Kidney epithelial cell (primary cell): ENCODE measurements at regions not wholly inside any gene's neighbourhood (a gene's known extent, or its start where the extent isn't known, plus 50 kb on each side); places are given as distances from the start of the nearest gene placed in this dataset.

Source experiments
- DNase-seq: peaks from one replicate; pipeline ENCODE4 v3.0.0-alpha.2; 2010; ENCODE audit warnings: low read depth
- H3K27me3 ChIP-seq: 2 replicates; pipeline ENCODE4 v1.6.0; 2011; ENCODE audit warnings: low read length; ENCODE audit not compliant: control insufficient read depth, insufficient read depth
- H3K36me3 ChIP-seq: 2 replicates; pipeline ENCODE4 v1.5.1; 2011; ENCODE audit warnings: low read length; ENCODE audit not compliant: control insufficient read depth, insufficient read depth
- H3K4me3 ChIP-seq: 2 replicates; pipeline ENCODE4 v1.5.1; 2011; ENCODE audit warnings: low read depth, mild to moderate bottlenecking, control low read depth, low read length
- TF ChIP-seq, protein P1 (sequence below): IDR thresholded peaks from 2 replicates; pipeline ENCODE4 v1.5.1; 2011; ENCODE audit warnings: mild to moderate bottlenecking, moderate library complexity, low read length, control low read depth, inconsistent platforms; ENCODE audit not compliant: insufficient read depth, poor library complexity, severe bottlenecking

DNA sequence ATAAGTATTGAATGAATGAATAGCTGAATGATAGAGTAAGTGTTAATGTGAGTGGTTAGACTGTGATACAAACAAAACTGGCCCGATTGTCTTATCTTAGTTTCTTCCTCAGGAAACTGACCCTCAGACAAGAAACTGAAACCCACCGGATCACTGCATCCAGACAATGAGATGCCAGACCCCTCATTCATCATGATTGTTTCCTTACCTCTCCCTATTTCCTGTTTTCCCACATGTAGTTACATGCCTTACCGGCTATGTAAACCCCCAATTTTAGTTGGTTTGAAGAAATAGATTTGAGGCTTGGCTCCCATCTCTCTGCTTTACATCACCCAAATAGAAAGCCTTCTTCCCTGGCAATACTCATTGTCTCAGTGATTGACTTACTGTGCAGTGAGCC lies 218.9 kb upstream of the PPP1R2C start:
- no peak overlapping the region for H3K4me3 ChIP-seq
- no peaks in the 10 kb centered on the region for H3K27me3 ChIP-seq
- TF ChIP-seq, protein P1, sequence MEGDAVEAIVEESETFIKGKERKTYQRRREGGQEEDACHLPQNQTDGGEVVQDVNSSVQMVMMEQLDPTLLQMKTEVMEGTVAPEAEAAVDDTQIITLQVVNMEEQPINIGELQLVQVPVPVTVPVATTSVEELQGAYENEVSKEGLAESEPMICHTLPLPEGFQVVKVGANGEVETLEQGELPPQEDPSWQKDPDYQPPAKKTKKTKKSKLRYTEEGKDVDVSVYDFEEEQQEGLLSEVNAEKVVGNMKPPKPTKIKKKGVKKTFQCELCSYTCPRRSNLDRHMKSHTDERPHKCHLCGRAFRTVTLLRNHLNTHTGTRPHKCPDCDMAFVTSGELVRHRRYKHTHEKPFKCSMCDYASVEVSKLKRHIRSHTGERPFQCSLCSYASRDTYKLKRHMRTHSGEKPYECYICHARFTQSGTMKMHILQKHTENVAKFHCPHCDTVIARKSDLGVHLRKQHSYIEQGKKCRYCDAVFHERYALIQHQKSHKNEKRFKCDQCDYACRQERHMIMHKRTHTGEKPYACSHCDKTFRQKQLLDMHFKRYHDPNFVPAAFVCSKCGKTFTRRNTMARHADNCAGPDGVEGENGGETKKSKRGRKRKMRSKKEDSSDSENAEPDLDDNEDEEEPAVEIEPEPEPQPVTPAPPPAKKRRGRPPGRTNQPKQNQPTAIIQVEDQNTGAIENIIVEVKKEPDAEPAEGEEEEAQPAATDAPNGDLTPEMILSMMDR: no peak
- no peak for DNase-seq
- no peaks in the 10 kb centered on the region for H3K36me3 ChIP-seq

DNA sequence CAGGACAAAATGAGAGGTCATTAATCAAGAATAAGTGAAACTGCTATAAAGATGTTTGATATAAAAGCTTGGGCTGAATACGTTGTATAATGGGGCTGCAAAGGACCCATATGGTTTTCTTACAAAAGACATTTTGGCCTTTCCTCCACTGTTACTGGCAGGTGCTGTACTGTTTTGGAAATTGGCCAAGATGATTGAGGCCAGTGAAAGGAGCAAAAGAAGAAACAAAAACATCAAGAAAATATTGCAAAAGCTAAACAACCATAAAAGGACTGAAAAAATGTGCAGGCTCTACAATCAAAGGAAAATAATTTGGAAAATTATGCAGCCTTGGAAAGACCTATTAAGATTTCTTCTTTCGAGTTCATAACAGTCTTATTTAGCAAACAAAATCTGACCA lies 222.2 kb upstream of the PPP1R2C start:
- TF ChIP-seq, protein P1: no peak
- DNase-seq: no peak

DNA sequence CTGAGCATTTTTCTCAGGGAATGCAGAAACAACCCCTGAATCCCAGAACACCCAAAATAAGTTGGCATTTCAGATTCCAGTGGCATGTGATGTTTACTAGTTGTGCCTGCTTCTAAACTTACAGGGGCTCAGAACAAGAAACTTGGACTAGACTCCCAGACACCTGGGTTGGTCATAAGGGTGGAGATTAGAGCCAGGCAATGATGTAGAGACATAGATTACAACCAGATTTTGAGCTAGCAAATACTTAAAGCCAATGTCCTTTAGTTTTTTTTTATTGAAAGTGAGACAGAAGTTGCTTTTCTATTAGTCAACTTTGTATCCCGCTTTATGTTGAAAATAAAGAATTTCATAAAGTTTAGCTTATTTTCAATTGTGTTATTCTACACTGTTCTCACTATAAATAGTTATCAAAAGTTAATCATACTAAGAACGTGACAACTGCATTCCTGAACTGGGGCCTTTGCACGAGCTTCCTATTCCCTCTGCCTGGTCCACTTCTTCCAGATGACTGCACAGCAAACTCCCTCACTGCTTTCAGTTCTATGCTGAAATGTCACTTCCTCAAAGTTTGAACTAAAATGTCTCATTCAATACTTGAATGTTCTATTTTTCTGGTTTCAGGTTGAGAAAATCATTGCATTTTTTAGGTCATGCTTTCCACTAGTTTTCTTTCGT lies 224.7 kb upstream of the PPP1R2C start:
- DNase-seq: no peak
- Histone ChIP-seq H3K4me3 (no peak overlapping the region), H3K27me3 (no peaks in the 10 kb centered on the region), H3K36me3 (no peaks in the 10 kb centered on the region)
- TF ChIP-seq, protein P1: no peak

More for the DNA sequence above, 222.2 kb upstream of the PPP1R2C start:
- no peak overlapping the region for H3K4me3 ChIP-seq
- no peaks in the 10 kb centered on the region for H3K27me3 ChIP-seq
- no peaks in the 10 kb centered on the region for H3K36me3 ChIP-seq

DNA sequence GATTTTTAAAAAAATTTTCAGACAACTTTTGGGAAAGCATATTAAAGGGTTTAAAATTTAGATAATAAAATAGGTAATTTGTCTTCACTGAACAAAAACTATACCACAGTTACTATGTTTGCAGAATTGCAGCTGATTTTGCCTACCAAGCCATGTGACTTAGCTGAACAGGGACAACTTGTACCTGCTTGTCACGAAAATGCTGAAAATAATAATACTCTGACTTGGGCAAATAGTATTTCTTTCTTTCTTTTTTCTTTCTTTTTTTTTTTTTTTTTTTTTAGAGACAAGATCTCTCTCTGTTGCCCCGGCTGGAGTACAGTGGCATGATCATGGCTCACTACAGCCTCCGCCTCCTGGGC lies 225.2 kb upstream of the PPP1R2C start:
- TF ChIP-seq, protein P1: no peak
- Histone ChIP-seq H3K27me3 (no peaks in the 10 kb centered on the region), H3K36me3 (no peaks in the 10 kb centered on the region), H3K4me3 (no peak overlapping the region)
- no peak for DNase-seq

DNA sequence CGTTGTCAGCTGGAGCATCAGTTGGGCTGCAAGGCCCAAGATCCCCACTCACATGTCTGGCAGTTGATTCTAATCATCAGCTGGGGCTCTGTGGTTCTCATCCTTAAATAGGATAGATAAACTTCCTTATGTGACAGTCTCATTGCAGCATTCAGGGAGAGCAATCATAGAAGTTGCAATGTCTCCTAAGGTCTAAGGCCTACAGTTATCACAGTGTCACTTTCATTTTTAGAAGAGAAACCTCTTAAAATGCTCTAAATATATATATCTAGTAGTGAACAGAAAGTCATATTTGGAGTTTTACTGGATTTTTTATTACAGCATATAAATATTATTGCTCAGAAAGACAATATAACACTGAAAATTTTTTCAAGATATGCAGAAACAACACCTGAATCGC lies 226.0 kb upstream of the PPP1R2C start:
- no peaks in the 10 kb centered on the region for H3K36me3 ChIP-seq
- no peak for DNase-seq
- TF ChIP-seq, protein P1: no peak

DNA sequence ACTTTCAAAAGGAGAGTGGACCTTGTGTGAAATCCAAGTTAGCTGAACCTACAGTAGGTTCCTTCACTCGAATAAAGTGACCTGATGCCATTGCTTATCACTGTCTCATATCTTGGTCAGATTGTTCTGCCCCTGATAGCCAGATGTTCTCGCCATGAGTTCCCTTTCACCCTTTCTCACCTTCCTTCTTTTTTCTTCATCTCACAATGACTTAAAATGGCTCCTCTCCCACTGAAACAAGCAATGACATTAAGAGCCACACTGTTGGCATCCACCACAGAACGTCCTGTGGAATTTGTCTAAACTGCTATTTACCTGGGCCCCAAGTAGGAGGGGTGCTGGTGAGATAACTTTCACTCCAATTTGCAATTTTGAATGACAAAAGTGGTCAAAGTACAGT lies 227.6 kb upstream of the PPP1R2C start:
- no peaks in the 10 kb centered on the region for H3K36me3 ChIP-seq
- TF ChIP-seq, protein P1: no peak
- H3K27me3 ChIP-seq: no peaks in the 10 kb centered on the region
- no peak overlapping the region for H3K4me3 ChIP-seq
- no peak for DNase-seq

More for the DNA sequence above, 226.0 kb upstream of the PPP1R2C start:
- Histone ChIP-seq H3K4me3 (no peak overlapping the region), H3K27me3 (no peaks in the 10 kb centered on the region)
